ENCODE measurements at regions not wholly inside any gene's neighbourhood (a gene's known extent, or its start where the extent isn't known, plus 50 kb on each side); places are given as distances from the start of the nearest gene placed in this dataset.

DNA sequence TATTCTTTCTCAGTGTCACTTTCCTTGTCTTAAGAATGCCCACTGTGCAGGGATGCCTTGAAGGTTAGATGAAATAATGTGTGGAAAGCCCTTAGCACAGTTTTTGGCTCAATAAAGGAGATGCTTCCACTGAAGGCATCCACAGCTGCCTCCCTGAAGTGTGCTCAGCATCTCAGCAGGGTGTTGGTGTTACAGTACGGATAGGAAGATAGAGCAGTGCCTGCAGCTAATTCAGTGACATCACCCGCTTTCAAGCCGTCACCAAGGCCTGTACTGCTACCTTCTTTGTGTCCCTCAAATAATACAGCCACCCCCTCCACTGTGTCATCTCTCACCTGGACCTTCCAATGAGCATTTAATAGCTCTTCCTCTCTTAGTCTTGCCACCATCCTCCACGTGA is 59.0 kb downstream of the NDUFS5 start:
- Mint-ChIP-seq H3K4me1 (ENCODE audit: unreplicated experiment) (peaks cover 25% of the 10 kb centered on the region), H3K9me3 (no peaks in the 10 kb centered on the region), H3K4me3 (no peak overlapping the region), H3K36me3 (no peaks in the 10 kb centered on the region), H3K27ac (no peak overlapping the region), H3K27me3 (peaks cover 47% of the 10 kb centered on the region)
- TF ChIP-seq, protein P1, sequence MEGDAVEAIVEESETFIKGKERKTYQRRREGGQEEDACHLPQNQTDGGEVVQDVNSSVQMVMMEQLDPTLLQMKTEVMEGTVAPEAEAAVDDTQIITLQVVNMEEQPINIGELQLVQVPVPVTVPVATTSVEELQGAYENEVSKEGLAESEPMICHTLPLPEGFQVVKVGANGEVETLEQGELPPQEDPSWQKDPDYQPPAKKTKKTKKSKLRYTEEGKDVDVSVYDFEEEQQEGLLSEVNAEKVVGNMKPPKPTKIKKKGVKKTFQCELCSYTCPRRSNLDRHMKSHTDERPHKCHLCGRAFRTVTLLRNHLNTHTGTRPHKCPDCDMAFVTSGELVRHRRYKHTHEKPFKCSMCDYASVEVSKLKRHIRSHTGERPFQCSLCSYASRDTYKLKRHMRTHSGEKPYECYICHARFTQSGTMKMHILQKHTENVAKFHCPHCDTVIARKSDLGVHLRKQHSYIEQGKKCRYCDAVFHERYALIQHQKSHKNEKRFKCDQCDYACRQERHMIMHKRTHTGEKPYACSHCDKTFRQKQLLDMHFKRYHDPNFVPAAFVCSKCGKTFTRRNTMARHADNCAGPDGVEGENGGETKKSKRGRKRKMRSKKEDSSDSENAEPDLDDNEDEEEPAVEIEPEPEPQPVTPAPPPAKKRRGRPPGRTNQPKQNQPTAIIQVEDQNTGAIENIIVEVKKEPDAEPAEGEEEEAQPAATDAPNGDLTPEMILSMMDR (conservative IDR thresholded peaks at IDR 0.05), result no peak
- no peak for DNase-seq (ENCODE audit: extremely low spot score, unreplicated experiment)

DNA sequence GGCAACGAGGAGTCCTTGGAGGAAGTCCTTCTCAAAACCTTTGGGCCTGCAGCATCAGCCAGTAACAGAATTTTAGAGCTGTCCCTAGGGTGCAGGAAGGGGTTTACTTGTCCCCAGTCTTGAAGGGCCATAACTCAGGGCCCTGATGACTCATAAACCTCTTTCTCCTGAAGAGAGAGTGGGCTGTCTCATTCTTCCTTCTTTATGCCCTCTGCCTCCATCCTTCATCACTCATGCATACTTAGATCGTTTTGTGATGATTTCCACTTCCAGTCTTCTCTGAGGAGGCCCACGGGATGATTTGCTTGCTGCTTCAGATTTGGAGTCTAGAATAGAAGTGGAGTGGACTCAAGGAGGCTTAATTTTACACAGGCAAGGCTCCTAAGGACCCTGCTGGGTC is 60.2 kb downstream of the NDUFS5 start:
- H3K9me3 Mint-ChIP-seq, result no peaks in the 10 kb centered on the region
- H3K27me3 Mint-ChIP-seq, result peaks cover 40% of the 10 kb centered on the region
- H3K4me1 Mint-ChIP-seq (ENCODE audit: unreplicated experiment), result peaks cover 19% of the 10 kb centered on the region
- no peak for DNase-seq (ENCODE audit: extremely low spot score, unreplicated experiment)
- H3K4me3 Mint-ChIP-seq, result peak overlapping the region; percentile 18
- H3K27ac Mint-ChIP-seq, result no peak overlapping the region
- TF ChIP-seq, protein P1 (conservative IDR thresholded peaks at IDR 0.05), result no peak
- no peaks in the 10 kb centered on the region for H3K36me3 Mint-ChIP-seq

DNA sequence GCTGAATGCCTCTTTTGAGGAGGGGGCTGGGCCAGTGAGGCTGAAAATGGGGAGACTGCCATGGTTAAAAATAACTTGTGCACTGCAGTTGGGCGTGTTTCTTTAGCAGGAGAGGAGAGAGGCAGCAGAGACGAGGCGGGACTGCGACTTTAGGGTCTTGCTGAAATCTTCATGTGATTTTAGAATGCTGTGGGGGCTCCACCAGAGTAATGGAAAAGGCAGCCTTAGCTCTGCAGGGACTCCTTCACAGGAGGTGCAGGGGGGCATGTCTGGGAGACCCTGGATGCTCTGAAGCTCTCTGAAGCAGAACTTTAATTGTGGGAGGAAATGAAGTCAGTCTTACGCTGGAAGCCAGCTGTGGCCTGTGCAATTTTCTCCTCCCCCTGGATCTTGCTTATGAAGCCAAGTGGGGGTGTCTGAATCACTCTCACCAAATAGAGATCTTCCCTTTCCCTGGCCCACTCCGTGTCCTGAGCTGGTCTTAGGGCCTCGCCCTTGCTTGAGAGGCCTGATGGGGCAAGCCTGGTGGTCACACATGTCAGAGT is 60.8 kb downstream of the NDUFS5 start:
- H3K4me3 Mint-ChIP-seq, result peak overlapping the region; percentile 18
- no peaks in the 10 kb centered on the region for H3K9me3 Mint-ChIP-seq
- no peak overlapping the region for H3K27ac Mint-ChIP-seq
- peaks cover 22% of the 10 kb centered on the region for H3K4me1 Mint-ChIP-seq (ENCODE audit: unreplicated experiment)
- no peaks in the 10 kb centered on the region for H3K36me3 Mint-ChIP-seq
- peaks cover 40% of the 10 kb centered on the region for H3K27me3 Mint-ChIP-seq
- TF ChIP-seq, protein P1 (conservative IDR thresholded peaks at IDR 0.05), result no peak
- DNase-seq (ENCODE audit: extremely low spot score, unreplicated experiment), result no peak

DNA sequence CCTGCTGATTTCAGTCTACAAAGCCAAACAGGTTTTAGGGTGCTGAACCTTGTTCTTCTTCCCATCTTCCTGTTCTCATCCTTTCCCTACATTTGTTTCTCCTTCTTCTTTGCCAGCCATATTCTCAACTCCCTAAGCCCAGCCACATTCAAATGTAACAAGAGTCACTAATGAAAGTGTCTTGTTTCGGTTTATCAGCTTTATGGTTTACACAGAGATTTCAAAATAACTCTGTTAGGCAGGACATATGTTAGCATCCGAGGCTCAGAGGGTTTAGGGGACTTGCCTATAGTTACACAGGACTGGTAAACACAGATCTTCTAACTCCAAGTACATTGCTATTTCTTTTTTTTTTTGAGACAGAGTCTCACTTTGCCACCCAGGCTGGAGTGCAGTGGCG is 61.3 kb downstream of the NDUFS5 start:
- H3K36me3 Mint-ChIP-seq, result no peaks in the 10 kb centered on the region
- TF ChIP-seq, protein P1 (conservative IDR thresholded peaks at IDR 0.05), result no peak
- H3K9me3 Mint-ChIP-seq, result no peaks in the 10 kb centered on the region
- H3K4me3 Mint-ChIP-seq, result no peak overlapping the region
- DNase-seq (ENCODE audit: extremely low spot score, unreplicated experiment), result no peak
- no peak overlapping the region for H3K27ac Mint-ChIP-seq
- peaks cover 35% of the 10 kb centered on the region for H3K27me3 Mint-ChIP-seq
- peaks cover 23% of the 10 kb centered on the region for H3K4me1 Mint-ChIP-seq (ENCODE audit: unreplicated experiment)

DNA sequence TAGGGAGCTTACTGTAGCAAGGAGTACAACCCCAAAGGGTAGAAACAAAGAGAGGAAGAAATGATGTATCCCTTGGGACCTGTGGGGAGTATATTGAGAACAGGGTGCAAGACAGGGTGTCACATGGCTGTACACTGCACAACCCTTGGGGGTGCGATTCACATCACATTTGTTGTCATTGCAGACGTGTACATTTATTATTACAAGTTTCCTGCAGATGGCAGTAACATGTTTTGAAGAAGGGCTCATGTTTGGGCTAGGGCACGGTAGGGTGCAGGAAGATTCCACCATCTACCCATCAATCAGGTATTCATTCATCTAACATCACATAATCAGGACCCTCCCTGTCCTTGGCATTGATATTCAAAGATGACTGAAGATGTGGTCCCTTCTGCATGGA is 62.5 kb downstream of the NDUFS5 start:
- Mint-ChIP-seq H3K36me3 (no peaks in the 10 kb centered on the region), H3K4me3 (no peak overlapping the region), H3K9me3 (no peaks in the 10 kb centered on the region), H3K4me1 (ENCODE audit: unreplicated experiment) (peaks cover 25% of the 10 kb centered on the region), H3K27ac (no peak overlapping the region), H3K27me3 (peaks cover 24% of the 10 kb centered on the region)
- no peak for DNase-seq (ENCODE audit: extremely low spot score, unreplicated experiment)
- TF ChIP-seq, protein P1 (conservative IDR thresholded peaks at IDR 0.05), result no peak

All from type B pancreatic cell (in vitro differentiated cells).